HEK293T (cell line): ENCODE measurements at regions not wholly inside any gene's neighbourhood (a gene's known extent, or its start where the extent isn't known, plus 50 kb on each side); places are given as distances from the start of the nearest gene placed in this dataset.

Experiments
- CTBP1 ChIP-seq: fragments of 450-650 bp; IDR thresholded peaks from 2 replicates; pipeline ENCODE4 v1.6.1; 2016; ENCODE audit warnings: borderline replicate concordance
- FOXK2 ChIP-seq: fragments of 450-650 bp; IDR thresholded peaks from 2 replicates; pipeline ENCODE4 v1.6.1; 2016; ENCODE audit warnings: mild to moderate bottlenecking
- L3MBTL2 ChIP-seq: fragments of 450-650 bp; conservative IDR thresholded peaks from 2 replicates; pipeline ENCODE4 v1.6.1; 2016; ENCODE audit warnings: mild to moderate bottlenecking
- SP1 ChIP-seq: fragments of 450-650 bp; IDR thresholded peaks from 2 replicates; pipeline ENCODE4 v1.6.1; 2017
- SUZ12 ChIP-seq: fragments of 450-650 bp; IDR thresholded peaks from 2 replicates; pipeline ENCODE4 v1.6.1; 2016; ENCODE audit warnings: mild to moderate bottlenecking

- no peak for TF ChIP-seq SUZ12
- TF ChIP-seq CTBP1 = no peak
- no peak for TF ChIP-seq L3MBTL2
- no peak for TF ChIP-seq FOXK2
- TF ChIP-seq SP1 = no peak
Measured at GRCh38 chr9:119556129-119556875, 187.1 kb upstream of the BRINP1 start.
